HUDEP-2 (cell line): ENCODE measurements at regions not wholly inside any gene's neighbourhood (a gene's known extent, or its start where the extent isn't known, plus 50 kb on each side); places are given as distances from the start of the nearest gene placed in this dataset.
A peak's percentile ranks its signal among the peaks of the same experiment; 100 is the strongest.

ENCODE experiments used
- DNase-seq, 76 experiments: peaks; one replicate each; lab custom pipeline; 2025; ENCODE audit not compliant: unreplicated experiment in 76 of 76; lab: John Stamatoyannopoulos, UW

- no peak for DNase-seq
These were observed 122.9 kb downstream of the DMRTA2 start for GRCh38 chr1:50300297-50300696.

DNA sequence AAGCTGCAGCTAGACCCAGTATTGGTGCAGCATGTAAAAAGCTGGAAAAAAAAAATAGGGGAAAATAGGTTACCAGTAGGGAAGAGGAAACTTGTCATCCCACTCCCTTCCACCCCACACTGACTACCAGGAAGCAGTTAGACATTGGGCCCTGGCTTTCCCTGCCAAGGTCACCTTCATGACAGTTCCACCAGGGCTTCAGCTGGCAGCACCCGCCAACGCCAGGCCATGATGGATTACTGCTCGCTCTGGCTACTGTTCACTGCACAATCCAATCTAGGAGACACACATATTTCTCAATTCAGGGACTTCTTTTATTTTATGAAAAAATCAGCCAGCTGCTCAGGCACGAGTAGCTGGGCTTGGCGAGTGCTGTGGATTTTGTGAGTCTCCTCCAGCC is 127.7 kb downstream of the DMRTA2 start:
- no peak for DNase-seq

DNA sequence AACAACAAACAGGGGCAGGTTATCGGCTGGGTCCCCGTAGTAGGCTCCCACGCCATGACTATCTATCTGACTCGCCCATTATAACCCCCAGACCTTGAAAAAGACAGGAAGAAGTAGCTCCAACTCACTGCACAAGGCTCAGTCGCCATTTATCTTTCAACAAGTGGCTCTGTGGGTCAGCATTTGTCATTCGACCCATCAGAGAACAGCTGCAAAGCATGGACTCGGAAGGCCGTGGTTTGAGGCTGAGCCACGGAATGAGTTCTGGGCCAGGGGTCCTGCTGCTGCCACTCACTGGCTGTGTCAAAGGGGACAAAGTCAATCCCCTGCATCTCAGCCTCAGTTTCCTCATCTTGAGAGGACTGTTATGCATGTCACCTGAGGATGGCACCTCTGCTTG is 131.0 kb downstream of the DMRTA2 start:
- no peak for DNase-seq

DNA sequence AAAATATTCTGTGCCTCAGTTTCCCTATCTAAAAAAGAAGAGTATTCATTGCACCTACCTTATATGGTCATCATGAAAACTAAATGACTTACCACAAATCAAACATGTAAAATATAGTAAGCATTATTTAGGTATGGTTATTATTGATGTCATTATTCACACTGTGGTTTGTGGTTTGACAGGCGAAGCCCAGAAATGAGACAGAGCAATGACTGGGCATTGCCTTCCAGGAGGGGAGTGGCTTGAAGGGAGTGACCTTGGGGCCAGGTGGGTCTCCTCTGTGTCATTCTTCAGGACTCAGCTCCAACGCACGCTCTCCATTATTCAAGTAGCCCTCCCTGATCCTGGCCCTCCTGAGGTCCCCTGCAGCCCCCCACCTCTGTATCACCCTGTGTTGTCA is 133.7 kb downstream of the DMRTA2 start:
- DNase-seq = no peak

DNA sequence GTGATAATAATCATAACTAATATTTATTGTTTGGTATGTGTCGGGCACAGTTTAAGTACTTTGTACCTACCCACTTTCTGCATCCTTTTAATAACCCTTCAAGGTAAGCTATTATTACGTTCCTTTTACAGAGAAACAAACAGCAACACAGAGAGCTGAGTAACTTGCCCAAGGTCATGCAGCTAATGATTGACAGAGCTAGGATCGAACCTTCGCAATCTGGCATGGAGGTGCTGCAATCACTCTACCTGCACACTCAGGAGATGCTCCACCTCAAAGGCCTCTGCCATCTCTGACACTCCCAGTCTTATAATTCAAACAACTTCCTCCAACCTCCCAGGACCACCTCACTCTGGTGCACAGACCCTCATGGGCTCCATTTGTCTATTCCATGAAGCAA is 137.2 kb downstream of the DMRTA2 start:
- no peak for DNase-seq

- DNase-seq = peak in 14 of 76 experiments; percentile 0 to 44 (median 7)
These were observed 143.5 kb downstream of the DMRTA2 start for GRCh38 chr1:50279622-50280330.

DNA sequence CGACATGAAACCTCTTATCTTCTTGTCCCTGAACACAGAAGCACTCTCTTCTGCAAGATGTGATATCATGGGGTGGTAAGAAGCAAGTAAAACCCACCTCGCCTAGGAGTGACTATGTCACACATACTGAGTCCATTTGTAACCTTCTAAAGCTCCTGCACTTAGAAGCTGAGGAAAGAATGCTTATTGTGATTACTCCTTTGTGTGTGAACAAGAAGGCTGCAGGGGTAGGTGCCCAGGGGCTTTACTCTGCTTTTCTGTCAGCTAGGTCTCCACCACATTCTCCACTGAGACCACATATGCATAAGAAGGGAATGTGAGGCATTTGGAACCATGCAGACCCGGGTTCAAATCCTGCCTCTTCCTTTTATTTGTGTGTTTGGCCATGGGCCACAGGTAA is 144.3 kb downstream of the DMRTA2 start:
- DNase-seq = no peak

GRCh38 chr1:50278410-50278809 is 144.8 kb downstream of the DMRTA2 start:
- no peak for DNase-seq

DNA sequence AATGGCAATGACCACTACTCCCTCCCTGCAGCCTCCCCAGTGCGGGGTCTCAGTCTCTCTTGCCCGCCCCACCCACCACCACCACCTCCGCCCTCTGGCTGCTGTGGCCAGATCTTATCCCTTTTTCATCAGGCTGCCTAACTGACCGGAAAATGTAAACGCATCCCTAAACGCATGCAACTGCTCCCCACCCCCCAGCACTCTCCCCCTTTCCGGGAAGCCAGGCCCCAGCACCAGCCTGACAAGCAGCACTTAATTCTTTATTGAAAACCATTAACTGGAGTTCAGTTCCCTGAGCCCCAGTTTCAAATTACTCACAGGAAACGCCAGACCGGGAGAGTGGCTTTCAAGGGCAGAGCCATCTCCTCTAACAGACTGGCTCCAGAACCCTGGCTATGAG is 147.7 kb downstream of the DMRTA2 start:
- DNase-seq = no peak

DNA sequence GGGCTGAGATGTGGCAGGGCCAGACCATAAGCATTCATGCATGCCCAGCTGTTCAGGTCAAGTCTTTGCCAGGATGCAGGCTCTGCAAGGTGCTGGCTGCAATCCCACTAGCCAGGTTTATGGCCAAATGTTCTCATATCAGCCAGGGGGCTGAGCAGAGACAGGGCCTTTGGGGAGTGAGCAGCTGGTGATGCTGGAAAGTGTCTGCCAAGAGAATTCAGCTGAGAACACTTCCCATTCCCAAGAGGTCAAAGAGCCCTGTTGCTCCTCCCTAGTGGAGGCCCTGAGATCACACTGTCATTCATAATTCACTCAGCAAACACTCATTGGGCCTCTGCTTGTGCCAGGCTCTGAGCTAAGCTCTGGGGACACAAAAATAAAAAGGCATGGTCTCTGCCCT is 150.3 kb downstream of the DMRTA2 start:
- DNase-seq = no peak

- peak in 29 of 76 experiments; percentile 0 to 42 (median 9) for DNase-seq
These were observed 151.2 kb downstream of the DMRTA2 start for GRCh38 chr1:50271968-50272578.

DNA sequence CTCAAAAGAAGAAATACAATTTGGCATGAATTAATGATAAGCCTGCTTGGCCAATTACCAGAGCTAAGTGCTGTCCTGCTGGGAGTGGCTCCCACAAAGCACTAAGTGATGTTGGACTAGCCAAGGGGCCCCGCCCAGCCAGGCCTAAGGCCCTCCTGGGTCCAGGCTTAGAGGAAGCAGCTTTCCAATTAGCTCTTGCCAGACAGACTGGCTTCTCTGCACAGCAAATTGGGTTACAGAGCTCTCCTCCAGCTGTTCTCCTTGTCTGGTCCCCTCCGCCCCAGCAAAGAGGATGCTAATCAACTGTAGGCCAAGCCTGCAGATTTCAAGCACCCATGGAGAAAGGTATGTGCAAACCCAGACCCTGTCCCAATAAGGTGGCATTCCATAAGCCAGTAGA is 151.9 kb downstream of the DMRTA2 start:
- no peak for DNase-seq

GRCh38 chr1:50270926-50271325 is 152.3 kb downstream of the DMRTA2 start:
- no peak for DNase-seq

DNA sequence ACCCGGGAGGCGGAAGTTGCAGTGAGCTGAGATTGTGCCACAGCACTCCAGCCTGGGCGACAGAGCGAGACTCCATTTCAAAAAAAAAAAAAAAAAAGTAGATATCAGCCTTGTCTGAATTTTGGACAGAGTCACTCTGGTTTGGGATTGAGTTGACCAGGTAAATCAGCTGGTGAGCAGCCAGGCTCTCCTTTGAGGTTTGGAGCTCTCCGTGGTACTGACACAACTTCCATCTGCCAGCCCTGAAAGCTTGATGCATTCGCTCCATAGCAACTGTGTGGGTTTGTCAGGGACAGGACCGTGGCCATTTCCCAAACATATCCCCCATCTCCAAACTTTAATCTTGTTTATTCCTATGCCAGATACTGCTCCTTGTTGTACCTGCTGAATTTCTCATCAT is 155.2 kb downstream of the DMRTA2 start:
- DNase-seq = peak in 3 of 76 experiments; percentile 3 to 34 (median 21)

DNA sequence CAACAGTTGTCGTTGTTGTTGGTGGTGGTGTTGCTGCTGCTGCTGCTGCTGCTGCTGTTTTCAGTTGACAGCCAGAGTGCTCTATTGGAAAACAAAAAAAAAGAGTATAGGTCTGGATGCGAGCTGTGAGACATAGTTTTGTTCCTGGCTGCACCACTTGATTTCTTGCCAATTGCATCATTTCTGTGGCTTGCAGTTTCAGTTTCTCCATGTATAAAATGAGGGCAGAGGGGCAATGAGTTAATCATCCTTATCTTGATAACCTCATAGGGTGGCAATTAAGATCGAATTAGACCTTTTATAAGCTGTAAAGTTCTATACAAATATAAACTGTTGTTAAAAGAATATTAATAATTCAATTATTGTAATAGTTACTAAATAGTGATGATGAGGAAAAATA is 156.7 kb downstream of the DMRTA2 start:
- DNase-seq = no peak

DNA sequence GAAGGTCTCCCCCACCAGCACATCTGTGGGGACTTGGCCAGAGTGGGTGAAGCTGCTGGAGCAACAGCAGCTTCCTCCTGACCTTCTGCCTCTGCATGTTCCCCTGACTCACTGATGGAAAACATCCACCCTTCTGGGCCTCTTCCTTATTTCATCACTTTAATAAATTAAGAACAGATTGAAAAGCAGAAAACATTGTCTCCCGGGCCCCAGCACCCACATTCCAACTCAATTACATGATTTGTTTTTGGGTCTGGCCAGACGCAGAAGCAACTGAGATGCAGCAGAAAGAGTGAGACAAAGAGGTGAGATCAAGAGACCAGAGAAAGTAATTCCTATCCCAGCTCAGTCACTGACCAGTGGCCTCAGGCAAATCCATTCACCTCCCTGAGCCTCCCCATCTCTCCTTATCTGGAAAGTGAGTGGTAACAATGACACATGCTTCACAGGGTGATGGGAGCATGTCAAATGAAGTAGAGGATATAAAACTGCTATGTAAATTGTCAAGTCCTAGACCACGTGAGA is 157.1 kb downstream of the ELAVL4 start:
- DNase-seq = no peak

DNA sequence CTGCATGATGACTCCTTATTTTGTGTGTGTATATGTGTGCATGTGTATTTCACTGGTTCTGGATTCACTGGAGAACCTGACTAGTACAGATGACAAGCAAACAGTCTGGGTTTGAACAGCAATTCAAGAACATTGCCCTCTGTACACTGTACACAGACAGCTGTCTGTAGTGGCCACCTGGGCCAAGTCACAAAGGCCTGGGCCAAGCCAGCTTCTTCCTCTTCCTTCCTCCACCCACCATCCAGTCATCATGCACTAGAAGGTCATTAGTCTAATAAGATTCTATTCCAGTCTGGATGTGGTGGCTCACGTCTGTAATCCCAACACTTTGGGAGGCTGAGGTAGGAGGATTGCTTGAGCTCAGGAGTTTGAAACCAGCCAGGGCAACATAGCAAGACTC is 155.9 kb downstream of the ELAVL4 start:
- DNase-seq = no peak

DNA sequence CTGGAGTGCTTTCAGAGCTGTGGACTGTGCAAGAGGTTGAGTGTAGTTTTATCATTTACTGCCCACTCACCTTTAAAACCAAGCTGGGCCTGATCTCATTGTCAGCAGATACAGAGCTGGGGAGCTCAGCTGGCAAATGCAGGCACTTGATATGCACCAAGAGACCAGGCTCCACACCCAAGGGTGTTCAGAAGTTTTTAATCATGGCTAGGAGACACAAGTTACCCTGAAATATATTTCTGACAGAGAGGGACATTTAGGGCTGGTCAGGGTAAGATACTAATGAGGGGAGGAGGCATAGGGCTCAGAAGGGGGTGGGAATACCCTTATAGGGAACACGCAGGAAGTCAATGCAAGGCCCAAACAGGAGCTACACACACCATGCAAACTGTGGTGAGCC is 153.7 kb downstream of the ELAVL4 start:
- peak in 9 of 76 experiments; percentile 10 to 23 (median 14) for DNase-seq

- DNase-seq = no peak
These were observed 153.2 kb downstream of the ELAVL4 start for GRCh38 chr1:50261951-50262350.

DNA sequence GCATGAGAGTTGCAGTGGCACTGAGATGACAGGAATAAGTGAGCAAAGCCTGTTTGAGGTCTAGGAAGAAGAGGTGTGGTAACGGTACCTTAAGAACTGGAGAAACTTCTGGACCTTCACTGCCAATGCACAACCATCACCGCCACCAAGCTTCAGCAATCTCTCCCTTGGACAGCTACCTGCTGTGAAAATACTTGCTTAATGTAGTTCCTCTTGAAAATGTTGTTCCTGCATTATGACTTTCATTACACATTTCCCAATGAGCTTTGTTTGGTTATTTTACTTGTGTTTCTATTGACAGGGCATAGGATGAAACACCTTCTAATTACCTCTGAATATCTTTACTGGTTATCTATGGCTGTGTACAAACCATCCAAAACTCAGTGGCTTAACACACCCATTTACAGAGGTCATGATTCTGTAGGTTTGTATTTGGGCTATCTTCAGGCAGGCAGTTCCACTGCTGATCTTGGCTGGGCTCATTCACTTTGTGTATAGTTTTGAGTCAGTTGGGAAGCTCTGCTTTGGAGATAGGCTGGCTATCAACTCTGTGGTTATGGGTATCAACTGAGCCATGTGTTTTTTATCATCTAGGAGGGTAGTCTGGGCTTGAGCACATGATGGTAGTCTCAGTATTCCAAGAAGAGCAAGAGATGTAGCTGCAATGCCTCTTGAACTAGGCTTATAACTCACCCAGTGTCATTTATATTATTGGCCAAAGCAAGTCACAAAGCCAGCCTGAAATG is 149.4 kb downstream of the ELAVL4 start:
- peak in 32 of 76 experiments; percentile 3 to 76 (median 32) for DNase-seq

DNA sequence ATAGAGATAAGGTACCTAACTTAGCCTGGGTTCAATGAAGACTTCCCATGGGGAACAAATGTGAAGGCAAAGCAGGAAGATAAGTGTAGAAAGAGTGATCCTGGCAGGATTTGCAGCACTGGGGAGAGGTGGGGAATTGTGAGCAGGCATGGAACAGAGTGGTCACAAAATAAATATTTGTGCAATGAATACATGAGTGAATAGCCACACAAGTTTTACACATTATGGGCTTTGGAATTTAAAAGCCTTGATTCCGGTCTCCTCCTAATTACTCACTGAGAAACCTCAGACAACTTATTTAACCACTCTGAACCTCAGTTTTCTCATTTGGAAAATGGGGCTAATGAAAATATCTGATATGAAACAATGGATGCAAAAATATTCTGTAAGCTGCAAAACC is 148.3 kb downstream of the ELAVL4 start:
- no peak for DNase-seq
